ENCODE measurements at regions not wholly inside any gene's neighbourhood (a gene's known extent, or its start where the extent isn't known, plus 50 kb on each side); places are given as distances from the start of the nearest gene placed in this dataset.

GRCh38 chr5:91599863-91600262, 216.7 kb upstream of the ARRDC3 start:
- H3K27me3 ChIP-seq (ENCODE audit: control insufficient read depth, insufficient read depth, low read length), result no peaks in the 10 kb centered on the region
- no peak overlapping the region for H3K4me3 ChIP-seq (ENCODE audit: low read depth in 2 of 2, low read length in 2 of 2)
- DNase-seq (ENCODE audit: low read depth, low spot score), result no peak
- ChIA-PET CTCF (no interaction called here), POLR2A (no interaction called here)
- in situ Hi-C loops (cut with HindIII; ENCODE audit: low pct_unique_long_range_greater_than_20kb, low sequenced_read_pairs), result no loop called here
- no peak overlapping the region for H3K27ac ChIP-seq (ENCODE audit: low read length)
- TF ChIP-seq CTCF (IDR thresholded peaks at IDR 0.05) (no peak), SIN3A (IDR thresholded peaks at IDR 0.05; ENCODE audit: borderline replicate concordance, insufficient read depth, low read depth, low read length) (no peak), TCF7L2 (IDR thresholded peaks at IDR 0.05; ENCODE audit: low read depth, low read length) (no peak)
- peaks cover 1% of the 10 kb centered on the region; the same call in 1 of the 2 replicates for H3K9me3 ChIP-seq (ENCODE audit: control insufficient read depth, insufficient read depth, low read depth, low read length)
- ATAC-seq, result no peak
- BruUV-seq (replicated peaks), result no TSS peak
- no peaks in the 10 kb centered on the region for H3K36me3 ChIP-seq (ENCODE audit: control insufficient read depth, insufficient read depth, low read length)
- H3K4me1 ChIP-seq (ENCODE audit: control insufficient read depth, insufficient read depth, low read length), result no peaks in the 10 kb centered on the region
- intact Hi-C loops (cut with micrococcal nuclease; ENCODE audit: unreplicated experiment), result no loop called here

- Histone ChIP-seq H3K4me1 (ENCODE audit: control insufficient read depth, insufficient read depth, low read length) (no peaks in the 10 kb centered on the region), H3K27me3 (ENCODE audit: control insufficient read depth, insufficient read depth, low read length) (no peaks in the 10 kb centered on the region), H3K4me3 (ENCODE audit: low read depth in 2 of 2, low read length in 2 of 2) (no peak overlapping the region), H3K27ac (ENCODE audit: low read length) (no peak overlapping the region), H3K36me3 (ENCODE audit: control insufficient read depth, insufficient read depth, low read length) (no peaks in the 10 kb centered on the region), H3K9me3 (ENCODE audit: control insufficient read depth, insufficient read depth, low read depth, low read length) (peaks cover 14% of the 10 kb centered on the region; the same call in 1 of the 2 replicates)
- ATAC-seq, result no peak
- no TSS peak for BruUV-seq (replicated peaks)
- no peak for DNase-seq (ENCODE audit: low read depth, low spot score)
- in situ Hi-C loops (cut with HindIII; ENCODE audit: low pct_unique_long_range_greater_than_20kb, low sequenced_read_pairs) (no loop called here), intact Hi-C loops (cut with micrococcal nuclease; ENCODE audit: unreplicated experiment) (no loop called here)
- POLR2A ChIA-PET, result no interaction called here
- CTCF ChIA-PET, result no interaction called here
- no peak for TF ChIP-seq POLR2AphosphoS5 (IDR thresholded peaks at IDR 0.05; ENCODE audit: low read depth, low read length)
- no peak for TF ChIP-seq REST (IDR thresholded peaks at IDR 0.05; ENCODE audit: insufficient read depth in 1 of 2, low read depth in 2 of 2, low read length in 1 of 2)
- TF ChIP-seq SIN3A (IDR thresholded peaks at IDR 0.05; ENCODE audit: borderline replicate concordance, insufficient read depth, low read depth, low read length), result no peak
- TF ChIP-seq CTCF (IDR thresholded peaks at IDR 0.05), result no peak
- TF ChIP-seq TCF7L2 (IDR thresholded peaks at IDR 0.05; ENCODE audit: low read depth, low read length), result no peak
These were observed 215.1 kb upstream of the ARRDC3 start for GRCh38 chr5:91598216-91598615.
